ENCODE measurements at regions not wholly inside any gene's neighbourhood (a gene's known extent, or its start where the extent isn't known, plus 50 kb on each side); places are given as distances from the start of the nearest gene placed in this dataset.
A peak's percentile ranks its signal among the peaks of the same experiment; 100 is the strongest.
"Not testable (repeated sequence)": the region's sequence is repeated elsewhere in the genome, so short reads cannot be mapped to it uniquely, and the experiment has no call there.

DNA sequence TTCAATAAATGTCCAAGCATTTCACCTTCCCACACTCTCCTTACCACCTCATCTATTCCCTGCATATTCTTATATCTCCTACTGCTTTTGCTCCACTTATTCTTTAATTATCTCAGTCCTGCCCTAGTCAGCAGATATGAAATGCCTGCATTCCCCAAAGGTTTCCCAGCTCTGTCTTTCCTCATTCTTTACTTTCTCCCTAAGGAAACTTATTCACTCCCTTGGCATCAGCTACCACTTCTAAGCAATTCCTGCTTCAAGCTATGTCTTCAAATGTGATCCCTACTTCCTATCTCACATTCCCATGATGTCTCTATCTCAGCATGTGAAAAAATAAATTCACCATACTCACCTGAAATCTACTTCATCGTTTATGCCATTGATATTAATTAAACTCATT lies 111.8 kb downstream of the CAPZA3 start:
- no peak for DNase-seq

DNA sequence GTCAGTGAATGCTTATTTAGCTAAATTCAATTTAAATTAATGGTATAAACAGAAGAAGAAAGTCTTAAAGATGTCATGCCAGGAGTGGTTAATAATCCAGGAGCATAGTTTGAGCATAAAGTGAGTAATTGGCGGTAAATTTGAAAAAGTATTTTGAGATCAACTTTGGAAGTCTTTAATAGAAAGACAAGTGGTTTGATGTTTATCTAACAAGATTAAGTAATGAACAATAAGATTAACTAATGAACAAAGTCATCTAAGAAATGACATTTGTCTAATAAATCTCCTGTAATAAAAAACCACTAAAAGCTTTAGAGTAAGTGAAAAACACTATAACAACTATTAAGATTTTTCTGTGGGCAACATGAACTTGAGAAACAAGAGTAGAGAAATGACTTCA lies 112.8 kb downstream of the CAPZA3 start:
- no peak for DNase-seq

DNA sequence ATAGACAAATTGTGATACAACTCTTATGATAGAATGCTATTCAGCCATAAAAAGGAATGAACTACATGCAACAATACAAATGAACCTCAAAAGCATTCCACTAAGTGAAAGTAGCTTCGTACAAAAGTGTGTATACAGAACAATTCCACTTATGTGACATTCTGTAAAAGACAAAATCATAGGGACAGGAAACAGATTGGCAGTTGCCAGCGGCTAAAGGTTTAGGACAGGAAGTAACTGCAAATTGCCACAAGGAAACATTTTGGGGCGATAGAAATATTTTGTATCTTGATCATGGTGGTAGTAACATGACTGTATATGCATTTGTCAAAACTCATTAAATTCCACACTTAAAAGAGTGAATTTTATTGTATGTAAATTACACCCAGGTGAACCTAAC lies 113.4 kb downstream of the CAPZA3 start:
- no peak for DNase-seq

DNA sequence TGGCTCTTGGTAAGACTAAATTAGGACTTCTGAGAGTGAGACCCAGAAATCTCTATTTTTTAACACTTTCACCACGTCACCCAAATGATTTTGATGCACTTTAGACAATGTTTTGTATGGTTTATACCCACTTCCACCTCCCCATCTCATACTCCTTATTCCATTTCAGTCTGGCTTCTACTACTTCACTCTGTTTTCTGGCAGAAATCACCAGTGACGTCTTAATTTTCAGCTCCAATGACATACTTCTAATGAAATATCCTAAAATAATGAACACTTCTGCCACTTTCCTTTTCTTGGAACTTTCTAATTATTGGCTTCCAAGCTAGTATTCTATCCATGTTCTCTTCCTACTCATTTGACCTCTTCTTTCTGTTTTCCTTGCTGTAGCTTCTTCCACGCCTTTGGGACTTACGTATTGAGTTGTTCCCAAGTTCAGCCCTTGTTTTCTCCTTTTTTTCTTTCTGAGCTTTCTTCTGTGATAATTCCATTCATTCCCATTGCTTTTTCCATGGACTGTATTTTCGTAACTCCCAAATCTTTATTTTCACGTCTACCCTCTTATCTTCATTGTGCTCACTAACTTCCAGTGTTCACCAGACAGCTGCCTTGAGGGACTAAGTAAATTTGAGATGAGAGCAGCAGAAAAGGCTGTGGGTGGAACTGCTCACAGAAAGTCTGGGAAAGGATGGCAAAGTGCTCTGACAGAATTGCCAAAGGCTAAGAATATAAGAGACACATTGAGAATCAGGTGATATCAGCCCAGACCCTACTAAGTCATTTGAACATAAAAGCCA lies 115.8 kb downstream of the CAPZA3 start:
- no peak for DNase-seq

DNA sequence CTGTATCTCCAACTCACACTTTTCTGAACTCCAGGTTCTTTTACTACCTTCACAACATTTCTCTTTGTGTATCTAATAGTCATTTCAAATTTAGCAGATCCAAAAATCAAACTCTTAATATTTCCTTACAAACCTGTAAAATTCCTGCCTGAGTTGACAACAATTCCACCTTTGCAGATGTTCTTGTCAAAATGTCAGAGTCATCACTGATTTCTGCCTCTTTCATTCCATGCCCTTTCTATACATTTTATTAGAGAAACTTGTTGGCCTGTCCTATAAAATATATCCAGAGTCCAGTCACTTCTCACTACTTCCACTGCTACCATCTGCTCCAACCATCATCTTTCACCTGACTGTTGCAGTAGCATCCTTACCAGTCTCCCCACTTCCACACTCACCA lies 119.7 kb downstream of the CAPZA3 start:
- no peak for DNase-seq

DNA sequence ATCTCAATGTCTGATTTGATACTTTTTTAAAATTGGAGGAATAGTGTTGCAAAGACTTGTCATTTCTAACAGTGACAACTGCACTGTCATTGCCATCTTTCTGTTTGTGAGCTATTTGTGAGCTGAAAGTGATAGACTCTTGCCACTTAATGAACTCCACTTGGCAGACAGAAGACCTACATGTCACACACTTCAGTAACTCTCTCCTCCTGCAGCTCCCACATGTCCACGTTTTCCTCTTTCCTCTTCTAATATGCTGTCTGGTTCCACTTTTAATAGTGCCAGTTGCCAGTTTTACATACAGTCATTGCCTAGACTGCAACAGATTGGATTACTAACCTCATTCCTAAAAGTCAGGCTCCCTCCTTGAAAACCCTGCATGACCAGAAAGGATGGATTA lies 121.5 kb downstream of the CAPZA3 start:
- DNase-seq, result no peak

DNA sequence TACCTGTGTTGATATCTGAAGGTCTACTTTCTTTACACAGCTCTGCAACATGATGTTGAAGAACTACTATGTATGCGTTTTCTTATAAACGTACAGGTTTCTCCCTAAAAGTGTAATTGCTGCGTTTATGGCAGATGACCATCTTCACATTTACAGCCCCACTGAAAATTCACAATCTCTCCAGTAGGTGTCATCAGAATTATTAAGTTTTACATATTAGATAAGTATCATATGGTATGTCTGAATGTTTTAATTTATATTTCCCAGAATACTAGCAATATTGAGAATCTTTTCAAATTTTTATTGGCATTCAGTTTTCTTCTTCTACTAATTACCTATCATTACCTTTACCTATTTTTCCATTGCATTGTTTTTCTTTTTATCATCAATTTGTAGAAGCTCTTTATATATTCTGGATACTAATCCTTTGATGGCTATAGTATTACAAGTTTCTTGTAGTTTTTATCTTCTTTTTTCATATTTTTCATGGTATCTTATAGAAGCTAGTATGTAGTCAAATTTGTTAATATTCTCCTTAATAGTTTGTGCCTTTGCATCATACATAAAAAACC lies 123.5 kb downstream of the CAPZA3 start:
- peak; percentile 18 for DNase-seq

DNA sequence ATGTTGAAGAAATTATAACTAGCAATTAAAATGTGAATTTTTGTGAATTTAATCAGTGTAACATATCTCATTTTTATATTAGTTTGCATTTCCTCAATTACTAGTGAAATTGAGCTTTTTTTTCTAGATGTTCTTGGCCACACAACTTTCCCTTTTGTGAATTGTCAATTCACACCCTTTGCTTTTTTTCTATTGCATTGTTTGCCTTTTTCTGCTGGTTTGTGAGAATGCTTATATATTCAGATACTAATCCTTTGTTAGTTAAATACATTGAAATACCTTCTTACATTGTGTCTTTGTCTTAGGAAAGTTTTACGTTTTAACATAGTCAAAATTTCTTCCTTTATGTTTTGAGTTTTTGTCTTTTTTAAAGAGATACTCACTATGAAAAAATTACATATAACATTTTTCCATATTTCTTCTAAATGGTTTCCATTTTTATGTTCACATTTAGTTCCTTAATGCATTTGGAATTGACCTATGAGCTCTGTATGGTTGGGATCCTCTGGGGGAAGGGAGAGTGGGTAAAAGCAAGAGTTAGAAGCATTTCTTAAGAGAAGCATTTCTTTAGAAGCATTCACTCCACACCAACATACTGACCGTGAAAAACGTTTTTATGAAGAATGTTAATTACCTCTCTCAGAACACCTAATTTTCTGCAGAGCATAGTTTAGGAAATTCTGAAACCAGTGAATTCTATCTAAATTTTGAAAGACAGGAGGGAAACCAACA lies 126.0 kb downstream of the CAPZA3 start:
- no peak for DNase-seq

DNA sequence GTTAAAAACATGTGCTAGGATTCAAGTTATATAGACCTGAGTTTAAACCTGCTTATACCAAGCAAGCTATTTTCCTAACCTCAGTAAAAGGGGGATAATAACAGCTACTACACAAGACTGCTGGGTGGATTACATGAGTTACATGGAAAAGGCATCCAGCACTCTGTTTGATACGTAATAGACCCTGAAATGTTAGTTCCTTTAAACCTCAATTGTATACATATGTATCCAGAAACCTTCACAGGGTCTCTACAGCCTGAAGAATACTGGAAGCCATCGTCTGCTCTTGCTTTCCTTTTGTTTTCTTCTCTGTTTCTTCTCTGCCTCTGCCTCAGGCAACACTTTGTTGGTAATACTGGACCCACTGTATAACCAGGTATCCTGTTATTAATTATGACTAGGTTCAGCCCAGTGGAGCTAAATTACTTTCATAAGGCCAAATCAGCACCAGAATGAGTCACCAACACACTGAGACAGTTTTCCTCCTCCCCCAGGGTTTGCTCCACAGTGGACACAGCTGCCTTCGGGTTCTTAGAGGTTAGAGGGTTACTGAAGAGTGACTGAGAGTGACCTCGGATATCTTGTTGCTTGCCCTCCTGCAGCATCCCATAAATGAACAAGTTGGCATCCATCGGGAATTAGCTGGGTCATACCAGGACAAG lies 127.1 kb downstream of the CAPZA3 start:
- no peak for DNase-seq

DNA sequence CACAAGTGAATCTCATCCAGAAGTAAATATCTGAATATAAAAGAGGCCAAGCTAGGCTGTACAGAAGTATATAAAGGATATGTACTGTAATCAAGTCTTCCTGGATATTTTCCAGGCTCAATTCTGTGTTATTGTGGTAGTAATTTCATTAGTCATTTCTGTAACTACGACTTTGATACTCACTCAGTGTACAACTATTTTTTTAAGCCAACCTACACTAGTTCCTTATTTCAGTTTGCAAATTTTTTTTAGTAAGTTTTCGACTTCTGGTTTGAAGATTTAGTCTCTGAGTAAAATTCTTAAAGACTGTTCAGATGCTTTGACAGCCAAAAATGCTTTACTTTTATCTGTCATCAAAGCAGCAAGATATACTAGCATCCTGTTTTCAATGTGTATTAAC lies 130.8 kb downstream of the CAPZA3 start:
- DNase-seq, result no peak

DNA sequence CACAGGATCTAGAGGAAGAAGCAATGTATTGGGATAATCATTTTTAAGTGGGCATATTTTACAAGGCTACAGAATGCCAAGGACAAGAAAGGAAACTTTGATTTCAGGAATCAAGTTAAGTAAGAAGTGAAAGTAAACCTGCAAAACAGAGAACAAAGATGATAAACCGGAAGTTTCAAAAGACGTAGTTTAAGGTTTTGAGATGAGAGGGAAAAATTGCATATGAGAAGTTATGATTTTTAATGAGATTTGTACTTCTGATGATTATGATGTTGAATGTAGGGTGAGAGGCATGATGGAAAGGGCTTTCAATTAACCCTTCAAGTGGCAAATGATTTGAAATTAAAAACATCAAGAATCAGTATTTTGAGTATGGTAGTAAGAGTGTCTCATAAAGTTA lies 134.9 kb downstream of the CAPZA3 start:
- peak; percentile 13 for DNase-seq

DNA sequence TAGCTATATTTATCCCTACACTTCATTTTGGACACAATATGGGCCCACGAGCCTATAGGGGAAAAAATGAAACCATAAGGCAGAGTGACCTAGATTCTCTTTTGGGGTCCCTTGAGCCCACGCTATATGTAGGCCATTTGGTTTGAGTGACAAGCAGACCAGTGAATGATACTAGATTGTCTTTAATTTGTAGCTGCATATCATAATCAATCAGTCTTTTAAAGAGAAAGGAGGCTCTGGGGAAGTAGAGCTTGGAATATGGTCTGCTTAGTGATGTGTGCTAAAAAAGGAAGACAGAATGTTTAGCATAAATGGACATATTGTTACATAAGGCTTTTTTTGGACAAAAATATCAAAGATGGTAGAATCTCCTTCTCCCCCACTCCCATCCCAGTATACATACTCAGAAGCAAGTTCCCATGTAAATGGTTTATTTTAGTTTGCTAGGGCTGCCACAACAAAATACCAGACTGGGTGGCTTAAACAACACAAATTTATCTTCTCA lies 140.8 kb downstream of the CAPZA3 start:
- no peak for DNase-seq

DNA sequence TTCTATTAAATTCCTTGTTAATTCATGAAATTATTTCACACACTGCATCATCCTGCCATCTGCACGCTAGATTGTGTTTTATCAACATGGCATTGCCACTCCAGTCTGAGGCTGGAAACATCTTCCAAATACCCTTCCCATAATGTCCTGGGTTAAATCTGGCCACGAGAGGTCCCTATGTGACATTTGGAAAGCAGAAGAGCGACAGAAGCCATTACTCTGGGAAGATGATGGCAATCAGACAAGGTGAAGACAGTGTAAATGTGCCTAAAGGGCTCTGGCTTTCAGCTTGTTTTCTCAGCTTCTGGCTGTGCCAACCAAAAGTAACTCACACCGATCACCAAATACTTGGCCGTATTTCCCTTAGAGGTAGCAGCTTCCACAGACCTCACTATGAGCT lies 144.8 kb downstream of the CAPZA3 start:
- no peak for DNase-seq

DNA sequence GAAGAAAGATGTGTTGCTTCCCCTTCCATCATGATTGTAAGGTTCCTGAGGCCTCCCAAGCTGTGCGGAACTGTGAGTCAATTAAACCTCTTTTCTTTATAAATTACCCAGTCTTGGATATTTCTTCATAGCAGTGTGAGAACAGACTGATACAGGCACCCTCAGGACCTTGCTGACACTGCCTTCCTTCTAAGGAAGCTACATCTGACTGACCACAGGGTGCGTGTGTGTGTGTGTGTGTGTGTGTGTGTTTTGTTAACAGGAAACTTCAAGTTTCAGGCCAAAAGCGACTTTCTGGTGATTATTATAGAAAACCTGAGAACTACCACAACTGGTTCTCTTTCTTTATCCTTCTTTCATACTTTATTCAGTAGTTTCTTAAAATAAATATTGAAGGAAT lies 149.0 kb downstream of the CAPZA3 start:
- no peak for DNase-seq

DNA sequence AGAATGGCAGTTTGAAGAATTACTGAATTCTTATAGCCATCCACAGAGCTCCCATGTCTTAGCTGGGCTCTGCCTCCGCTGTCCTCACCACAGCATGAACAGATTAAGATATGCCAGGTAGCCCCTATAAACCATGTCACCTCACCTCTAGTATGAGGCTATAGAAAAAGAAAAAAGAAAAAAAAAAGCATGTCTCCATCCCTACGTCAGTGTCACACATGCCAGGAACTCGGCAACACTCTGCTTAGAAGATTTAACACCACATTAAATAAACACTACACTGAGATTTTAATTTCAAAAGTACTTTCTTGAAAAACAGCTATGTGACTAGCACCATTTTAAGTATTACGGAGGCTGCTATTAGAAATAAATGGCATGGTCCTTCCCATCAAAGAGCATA lies 149.4 kb downstream of the CAPZA3 start:
- DNase-seq, result no peak

DNA sequence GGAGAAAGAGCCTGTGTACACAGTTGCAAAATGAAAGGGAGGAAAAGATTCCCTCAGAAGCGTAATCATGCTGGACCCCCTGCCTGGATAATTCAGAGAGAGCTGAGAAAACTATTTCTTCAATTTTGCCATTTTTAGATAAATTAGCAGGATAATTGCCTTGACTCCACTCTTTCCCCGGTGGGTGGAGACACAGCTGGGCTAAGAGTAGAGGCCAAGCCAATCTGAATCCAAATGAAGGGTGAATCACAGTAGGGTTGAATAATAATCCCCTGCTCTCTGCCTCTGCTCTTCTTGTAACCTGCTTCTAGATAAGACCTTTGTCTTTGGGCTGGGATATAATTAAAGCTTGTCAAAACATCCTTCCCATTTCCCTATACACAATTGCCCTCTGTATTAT lies 150.1 kb downstream of the CAPZA3 start:
- DNase-seq, result no peak

DNA sequence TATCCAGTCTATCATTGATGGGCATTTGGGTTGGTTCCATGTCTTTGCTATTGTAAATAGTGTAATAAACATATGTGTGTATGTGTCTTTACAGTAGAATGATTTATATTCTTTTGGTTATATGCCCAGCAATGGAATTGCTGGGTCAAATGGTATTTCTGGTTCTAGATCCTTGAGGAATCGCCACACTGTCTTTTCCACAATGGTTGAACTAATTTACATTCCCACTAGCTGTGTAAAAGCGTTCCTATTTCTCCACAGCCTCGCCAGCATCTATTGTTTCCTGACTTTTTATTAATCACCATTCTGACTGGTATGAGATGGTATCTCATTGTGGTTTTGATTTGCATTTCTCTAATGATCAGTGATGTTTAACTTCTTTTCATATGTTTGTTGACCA lies 152.7 kb downstream of the CAPZA3 start:
- not testable (repeated sequence) for DNase-seq

DNA sequence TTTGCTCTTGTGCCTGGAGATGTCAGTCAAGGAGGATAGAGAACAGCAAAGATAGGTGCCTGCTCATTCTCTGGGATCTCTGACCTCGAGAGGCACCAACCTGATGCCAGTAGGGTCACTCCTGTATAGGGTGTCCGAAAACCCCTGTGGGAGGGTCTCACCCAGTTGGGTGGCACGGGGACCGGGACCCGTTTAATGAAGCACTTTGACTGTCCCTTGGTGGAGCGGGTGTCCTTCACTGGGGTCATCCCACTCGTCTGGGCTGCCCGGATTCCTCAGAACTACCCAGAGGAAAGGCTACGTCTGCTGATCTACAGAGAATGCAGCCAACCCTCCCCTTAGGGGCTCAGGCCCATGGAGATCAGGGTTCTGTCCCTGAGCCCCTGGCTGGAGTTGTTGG lies 157.6 kb downstream of the CAPZA3 start:
- no peak for DNase-seq

DNA sequence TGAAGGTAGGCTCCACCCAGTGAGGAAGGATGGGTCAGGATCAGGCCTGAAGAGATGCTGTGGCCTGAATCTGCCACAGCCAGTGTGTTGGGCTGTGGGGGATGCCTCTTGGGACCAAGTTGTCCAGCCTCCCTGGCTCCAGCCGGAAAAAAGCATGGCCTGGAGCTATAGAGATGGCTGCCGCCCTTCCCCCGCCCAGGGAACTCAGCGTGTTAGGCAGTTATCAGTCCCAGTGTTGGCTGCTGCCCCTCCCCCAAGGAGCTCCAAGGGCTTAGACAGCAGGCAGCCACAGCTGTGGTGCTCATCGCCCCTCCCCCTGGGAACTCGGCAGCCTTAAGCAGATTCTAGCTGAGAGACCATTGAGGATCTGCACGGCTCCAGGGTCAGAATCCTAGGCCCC lies 158.0 kb downstream of the CAPZA3 start:
- DNase-seq, result no peak

DNA sequence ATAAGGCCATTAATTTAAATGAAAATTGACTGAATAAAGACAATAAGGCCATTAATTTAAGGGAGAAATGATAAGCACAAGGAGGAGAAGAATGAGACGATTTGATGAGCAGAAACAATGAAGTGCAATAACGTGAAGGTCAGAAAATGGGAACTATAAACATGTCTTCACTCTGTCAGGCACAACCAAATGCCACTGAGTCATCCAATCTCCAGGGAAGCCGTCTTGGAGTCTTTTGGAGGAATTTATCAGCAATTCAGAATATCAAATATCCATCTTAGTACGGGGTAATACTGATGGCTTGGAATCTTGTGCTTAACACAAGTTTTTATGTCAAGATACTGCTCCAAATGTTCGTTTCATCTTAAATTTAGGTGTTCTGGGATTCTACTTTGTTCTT lies 159.9 kb downstream of the CAPZA3 start:
- DNase-seq, result no peak

DNA sequence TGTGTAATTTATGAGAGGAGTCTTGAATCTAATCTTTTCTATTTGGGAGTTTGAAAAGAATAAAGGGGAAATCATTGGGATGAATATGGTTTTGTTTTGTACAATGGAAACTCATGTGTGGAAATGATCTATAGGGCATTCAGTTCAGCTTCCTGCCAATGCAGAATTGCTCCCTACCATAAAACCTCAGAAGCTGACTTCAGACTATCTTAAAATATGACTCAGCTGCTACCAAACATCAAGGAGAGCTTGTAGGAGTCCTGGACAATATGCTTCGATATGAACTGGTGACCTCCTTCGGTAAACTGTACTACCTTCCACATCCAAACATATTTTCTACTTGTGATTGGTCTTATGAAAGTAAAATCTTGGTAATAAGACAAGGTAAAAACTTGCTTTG lies 160.6 kb downstream of the CAPZA3 start:
- no peak for DNase-seq

DNA sequence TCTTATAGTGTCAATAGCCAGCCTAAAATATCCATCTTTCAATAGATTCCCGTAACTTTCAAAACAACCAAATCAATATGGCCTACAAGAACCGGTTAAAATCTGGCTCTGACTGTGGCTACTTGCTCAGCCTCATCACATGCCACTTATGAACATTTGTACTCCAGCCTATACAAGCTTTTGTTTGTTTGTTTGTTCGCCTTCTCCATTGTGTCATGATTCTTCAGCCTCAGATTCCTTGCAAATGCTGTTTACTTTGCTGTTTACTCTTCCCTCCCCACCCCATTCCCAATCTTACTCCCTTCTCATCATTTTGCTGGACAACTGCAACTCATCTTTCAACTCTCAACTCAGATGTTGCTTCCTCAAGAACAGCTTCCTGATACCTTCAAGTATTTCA lies 161.2 kb downstream of the CAPZA3 start:
- DNase-seq, result no peak

DNA sequence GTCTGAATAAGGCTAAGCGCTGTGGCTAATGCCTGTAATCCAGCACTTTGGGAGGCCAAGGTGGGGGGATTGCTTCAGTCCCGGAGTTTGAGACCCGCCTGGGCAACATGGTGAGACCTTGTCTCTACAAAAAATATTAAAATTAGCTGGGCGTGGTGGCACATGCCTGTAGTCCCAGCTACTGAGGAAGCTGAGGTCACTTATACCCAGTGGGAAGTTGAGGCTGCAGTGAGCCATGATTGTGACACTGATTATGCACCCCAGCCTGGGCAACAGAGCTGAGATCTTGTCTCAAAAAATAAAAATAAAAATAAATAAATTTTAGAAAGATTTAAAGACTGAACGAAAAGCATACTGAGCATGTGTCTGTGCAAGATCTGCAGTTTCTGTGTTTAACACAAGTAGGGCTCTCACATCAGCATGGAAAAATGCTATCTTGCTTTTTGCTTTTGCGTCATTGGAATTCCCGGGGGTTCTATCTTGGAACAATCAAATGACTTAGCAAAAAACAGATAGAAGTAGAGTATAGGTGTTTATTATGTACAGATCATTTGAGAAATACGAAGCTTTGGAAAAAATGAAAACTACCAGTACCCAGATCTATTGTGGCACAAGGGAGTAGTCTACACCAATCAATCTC lies 161.9 kb downstream of the CAPZA3 start:
- no peak for DNase-seq
